ENCODE measurements at regions not wholly inside any gene's neighbourhood (a gene's known extent, or its start where the extent isn't known, plus 50 kb on each side); places are given as distances from the start of the nearest gene placed in this dataset.

DNA sequence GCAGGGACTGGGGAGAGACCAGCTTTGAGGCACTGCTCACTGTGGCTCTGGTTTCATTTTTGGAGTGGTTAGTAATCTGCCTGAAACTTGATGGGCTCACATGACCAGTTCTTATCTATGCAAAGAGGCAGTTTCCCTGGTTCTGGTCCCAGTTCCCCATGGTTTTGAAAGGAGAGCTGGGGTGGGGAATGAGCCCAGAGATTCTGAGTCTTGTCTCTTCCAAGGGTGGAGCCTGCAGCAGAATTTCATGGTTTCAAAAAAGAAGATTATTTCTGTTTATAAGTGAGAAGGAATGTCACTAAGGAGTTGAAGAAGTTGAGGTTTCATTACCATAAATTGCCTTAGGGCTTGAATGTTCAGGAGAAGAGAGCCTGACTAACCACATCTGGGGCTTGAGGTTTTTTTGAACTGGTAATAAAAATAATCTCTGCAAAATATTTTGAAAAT lies 190.2 kb upstream of the HABP2 start:
- H3K27me3 Mint-ChIP-seq (ENCODE audit: low read depth): peaks cover 2% of the 10 kb centered on the region
- H3K9me3 Mint-ChIP-seq (ENCODE audit: low read depth): peaks cover 6% of the 10 kb centered on the region
- H3K36me3 Mint-ChIP-seq (ENCODE audit: low read depth): peaks cover 4% of the 10 kb centered on the region
- H3K27ac Mint-ChIP-seq (ENCODE audit: unreplicated experiment): peak overlapping the region; percentile 69
- peaks cover 18% of the 10 kb centered on the region for H3K4me1 Mint-ChIP-seq (ENCODE audit: low read depth)
- DNase-seq (ENCODE audit: low spot score): no peak
- H3K4me3 Mint-ChIP-seq (ENCODE audit: unreplicated experiment): no peak overlapping the region
- no peak for TF ChIP-seq CTCF (IDR thresholded peaks at IDR 0.05)

DNA sequence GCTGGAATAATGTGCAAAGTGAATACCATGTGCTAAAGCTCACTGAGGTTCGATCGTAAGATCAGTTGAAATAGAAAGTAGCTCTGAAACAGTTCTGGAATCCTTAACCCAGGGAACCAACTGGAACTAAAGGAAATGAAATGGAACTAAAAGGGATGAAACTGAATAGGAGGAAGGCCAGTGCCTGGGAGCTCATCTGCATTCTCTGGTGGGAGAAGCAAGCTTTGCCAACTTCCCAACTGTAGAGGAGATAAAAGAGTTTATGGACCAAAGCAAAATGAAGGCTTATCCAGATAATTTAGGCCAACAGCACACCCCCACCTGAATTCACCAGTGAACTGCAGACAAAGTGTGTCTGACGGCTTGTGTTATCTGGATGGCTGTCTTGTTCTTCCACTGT lies 188.6 kb upstream of the HABP2 start:
- no peak overlapping the region for H3K27ac Mint-ChIP-seq (ENCODE audit: unreplicated experiment)
- H3K9me3 Mint-ChIP-seq (ENCODE audit: low read depth): peaks cover 6% of the 10 kb centered on the region
- no peak for TF ChIP-seq CTCF (IDR thresholded peaks at IDR 0.05)
- H3K4me1 Mint-ChIP-seq (ENCODE audit: low read depth): peaks cover 18% of the 10 kb centered on the region
- peaks cover 4% of the 10 kb centered on the region for H3K36me3 Mint-ChIP-seq (ENCODE audit: low read depth)
- H3K4me3 Mint-ChIP-seq (ENCODE audit: unreplicated experiment): no peak overlapping the region
- no peak for DNase-seq (ENCODE audit: low spot score)
- H3K27me3 Mint-ChIP-seq (ENCODE audit: low read depth): peaks cover 2% of the 10 kb centered on the region

GRCh38 chr10:113368666-113369364 lies 184.0 kb upstream of the HABP2 start:
- Mint-ChIP-seq H3K4me1 (ENCODE audit: low read depth) (no peaks in the 10 kb centered on the region), H3K36me3 (ENCODE audit: low read depth) (peaks cover 4% of the 10 kb centered on the region), H3K27me3 (ENCODE audit: low read depth) (peaks cover 5% of the 10 kb centered on the region), H3K9me3 (ENCODE audit: low read depth) (peaks cover 6% of the 10 kb centered on the region), H3K4me3 (ENCODE audit: unreplicated experiment) (no peak overlapping the region), H3K27ac (ENCODE audit: unreplicated experiment) (no peak overlapping the region)
- DNase-seq (ENCODE audit: low spot score): no peak
- no peak for TF ChIP-seq CTCF (IDR thresholded peaks at IDR 0.05)

DNA sequence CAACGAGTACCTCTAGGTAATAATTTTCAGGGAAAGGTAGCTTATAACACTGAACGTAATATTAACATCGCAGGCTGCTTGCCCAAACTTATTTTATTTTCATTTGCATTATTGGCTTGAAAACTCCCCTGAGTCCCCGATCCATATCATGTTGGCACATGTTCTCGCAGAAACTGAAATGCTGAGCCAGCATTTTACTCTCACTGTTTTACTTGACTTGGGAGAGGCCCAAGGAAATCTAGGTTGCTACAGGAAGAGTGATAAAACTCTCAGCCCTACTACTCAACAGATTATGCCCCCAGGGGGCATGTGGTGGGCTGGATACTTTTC lies 183.5 kb upstream of the HABP2 start:
- DNase-seq (ENCODE audit: low spot score): no peak
- H3K36me3 Mint-ChIP-seq (ENCODE audit: low read depth): peaks cover 4% of the 10 kb centered on the region
- H3K4me1 Mint-ChIP-seq (ENCODE audit: low read depth): no peaks in the 10 kb centered on the region
- peaks cover 5% of the 10 kb centered on the region for H3K27me3 Mint-ChIP-seq (ENCODE audit: low read depth)
- no peak for TF ChIP-seq CTCF (IDR thresholded peaks at IDR 0.05)
- H3K4me3 Mint-ChIP-seq (ENCODE audit: unreplicated experiment): no peak overlapping the region
- peaks cover 6% of the 10 kb centered on the region for H3K9me3 Mint-ChIP-seq (ENCODE audit: low read depth)
- H3K27ac Mint-ChIP-seq (ENCODE audit: unreplicated experiment): no peak overlapping the region

DNA sequence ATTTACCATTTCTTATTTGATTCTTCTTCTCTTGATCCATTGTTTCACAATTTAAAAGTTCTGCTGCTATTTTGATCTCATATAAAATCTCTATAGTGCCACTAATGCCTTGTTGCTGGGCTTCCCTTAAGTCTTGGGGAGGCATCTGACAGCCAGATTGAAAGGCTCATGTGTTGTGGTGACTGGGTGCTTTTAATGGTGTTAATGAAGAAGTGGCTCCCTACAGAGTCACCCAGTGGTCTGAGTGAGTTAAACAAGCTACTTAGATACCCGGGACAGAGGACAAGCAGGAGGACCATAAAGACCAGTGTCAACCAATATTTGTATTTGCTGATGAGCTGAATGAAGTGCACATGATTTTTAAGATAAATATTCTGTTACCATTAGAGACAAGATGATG lies 176.4 kb upstream of the HABP2 start:
- no peak overlapping the region for H3K27ac Mint-ChIP-seq (ENCODE audit: unreplicated experiment)
- TF ChIP-seq CTCF (IDR thresholded peaks at IDR 0.05): no peak
- no peaks in the 10 kb centered on the region for H3K36me3 Mint-ChIP-seq (ENCODE audit: low read depth)
- no peaks in the 10 kb centered on the region for H3K27me3 Mint-ChIP-seq (ENCODE audit: low read depth)
- H3K9me3 Mint-ChIP-seq (ENCODE audit: low read depth): no peaks in the 10 kb centered on the region
- DNase-seq (ENCODE audit: low spot score): no peak
- no peak overlapping the region for H3K4me3 Mint-ChIP-seq (ENCODE audit: unreplicated experiment)
- H3K4me1 Mint-ChIP-seq (ENCODE audit: low read depth): peaks cover 29% of the 10 kb centered on the region
